ENCODE measurements at regions not wholly inside any gene's neighbourhood (a gene's known extent, or its start where the extent isn't known, plus 50 kb on each side); places are given as distances from the start of the nearest gene placed in this dataset.
"Not testable (repeated sequence)": the region's sequence is repeated elsewhere in the genome, so short reads cannot be mapped to it uniquely, and the experiment has no call there.

DNA sequence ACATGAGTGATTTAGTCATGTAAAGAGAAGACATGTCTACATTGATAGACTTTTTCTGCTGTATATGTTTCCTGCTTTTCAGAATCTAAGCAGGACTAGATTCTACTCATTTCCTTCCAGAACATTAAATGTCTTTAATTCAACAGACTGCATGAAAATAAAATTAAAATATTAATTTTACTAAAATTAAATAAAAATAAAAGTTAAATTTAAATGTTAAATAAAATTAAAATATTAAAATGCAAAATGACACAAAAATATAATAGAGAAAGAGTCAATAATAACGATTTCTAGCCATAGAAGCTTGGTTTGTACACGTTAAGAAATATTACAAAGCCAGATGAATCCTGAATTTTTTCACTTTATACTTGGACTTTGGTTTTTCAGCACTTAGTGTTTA lies 552.8 kb upstream of the NR5A2 start:
- Histone ChIP-seq H3K27ac (ENCODE audit: low read length) (no peak overlapping the region), H3K9me3 (ENCODE audit: control insufficient read depth, low read depth, low read length) (no peaks in the 10 kb centered on the region), H3K4me3 (ENCODE audit: low read length) (no peak overlapping the region), H3K36me3 (ENCODE audit: control insufficient read depth, insufficient read depth, low read length) (no peaks in the 10 kb centered on the region), H3K4me1 (ENCODE audit: control insufficient read depth, insufficient read depth, low read length) (no peaks in the 10 kb centered on the region), H3K27me3 (ENCODE audit: control insufficient read depth, insufficient read depth, low read length) (no peaks in the 10 kb centered on the region)
- DNase-seq, result no peak
- WGBS (ENCODE audit: insufficient coverage, low lambda C conversion rate), result no CpG with 5 or more reads among the region's 2 CpGs

DNA sequence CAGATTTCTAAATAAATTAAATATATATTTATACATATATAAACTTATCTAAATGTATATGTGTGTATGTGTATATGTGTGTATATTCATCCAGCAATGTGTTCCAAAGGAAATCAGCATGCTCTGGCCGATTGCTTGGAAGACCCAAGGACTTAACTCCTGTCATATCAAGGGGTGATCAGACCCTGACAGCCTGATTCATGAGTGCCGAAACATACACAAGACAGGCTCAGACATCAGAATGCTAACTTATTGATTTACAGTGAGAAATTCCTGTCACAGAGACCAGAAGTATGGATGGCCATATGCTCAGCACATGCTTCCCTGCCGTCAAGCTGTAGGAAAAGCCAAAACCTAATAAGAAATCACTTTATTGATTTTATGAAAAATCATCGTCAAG lies 545.1 kb upstream of the NR5A2 start:
- H3K9me3 ChIP-seq (ENCODE audit: control insufficient read depth, low read depth, low read length), result no peaks in the 10 kb centered on the region
- H3K36me3 ChIP-seq (ENCODE audit: control insufficient read depth, insufficient read depth, low read length), result no peaks in the 10 kb centered on the region
- H3K4me1 ChIP-seq (ENCODE audit: control insufficient read depth, insufficient read depth, low read length), result no peaks in the 10 kb centered on the region
- no peak overlapping the region for H3K4me3 ChIP-seq (ENCODE audit: low read length)
- DNase-seq, result no peak
- H3K27ac ChIP-seq (ENCODE audit: low read length), result no peak overlapping the region
- WGBS (ENCODE audit: insufficient coverage, low lambda C conversion rate), result 100% methylated on average over 2 of the region's 4 CpGs
- H3K27me3 ChIP-seq (ENCODE audit: control insufficient read depth, insufficient read depth, low read length), result no peaks in the 10 kb centered on the region

DNA sequence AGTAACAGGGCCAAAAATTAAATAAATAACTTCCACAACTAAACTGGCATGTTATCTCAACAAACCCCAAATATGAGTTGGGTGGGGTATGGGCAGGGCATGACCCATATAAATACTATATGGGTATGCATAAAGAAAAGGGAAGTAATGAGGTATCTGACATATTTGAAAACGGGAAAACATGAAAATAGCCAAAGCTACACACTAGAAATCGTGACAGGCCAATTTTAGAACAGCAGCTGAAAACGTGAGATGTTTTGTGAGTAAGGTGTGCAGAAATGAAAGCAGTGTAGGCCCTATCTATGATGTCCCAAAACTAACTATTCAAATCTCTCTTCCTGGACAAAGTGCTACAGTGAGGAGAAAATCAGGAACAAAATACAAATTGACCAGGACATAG lies 537.9 kb upstream of the NR5A2 start:
- 60% methylated on average over 1 of the region's 3 CpGs for WGBS (ENCODE audit: insufficient coverage, low lambda C conversion rate)
- DNase-seq, result no peak
- H3K36me3 ChIP-seq (ENCODE audit: control insufficient read depth, insufficient read depth, low read length), result no peaks in the 10 kb centered on the region
- no peaks in the 10 kb centered on the region for H3K27me3 ChIP-seq (ENCODE audit: control insufficient read depth, insufficient read depth, low read length)
- no peak overlapping the region for H3K27ac ChIP-seq (ENCODE audit: low read length)
- no peak overlapping the region for H3K4me3 ChIP-seq (ENCODE audit: low read length)
- H3K9me3 ChIP-seq (ENCODE audit: control insufficient read depth, low read depth, low read length), result no peaks in the 10 kb centered on the region
- no peaks in the 10 kb centered on the region for H3K4me1 ChIP-seq (ENCODE audit: control insufficient read depth, insufficient read depth, low read length)

DNA sequence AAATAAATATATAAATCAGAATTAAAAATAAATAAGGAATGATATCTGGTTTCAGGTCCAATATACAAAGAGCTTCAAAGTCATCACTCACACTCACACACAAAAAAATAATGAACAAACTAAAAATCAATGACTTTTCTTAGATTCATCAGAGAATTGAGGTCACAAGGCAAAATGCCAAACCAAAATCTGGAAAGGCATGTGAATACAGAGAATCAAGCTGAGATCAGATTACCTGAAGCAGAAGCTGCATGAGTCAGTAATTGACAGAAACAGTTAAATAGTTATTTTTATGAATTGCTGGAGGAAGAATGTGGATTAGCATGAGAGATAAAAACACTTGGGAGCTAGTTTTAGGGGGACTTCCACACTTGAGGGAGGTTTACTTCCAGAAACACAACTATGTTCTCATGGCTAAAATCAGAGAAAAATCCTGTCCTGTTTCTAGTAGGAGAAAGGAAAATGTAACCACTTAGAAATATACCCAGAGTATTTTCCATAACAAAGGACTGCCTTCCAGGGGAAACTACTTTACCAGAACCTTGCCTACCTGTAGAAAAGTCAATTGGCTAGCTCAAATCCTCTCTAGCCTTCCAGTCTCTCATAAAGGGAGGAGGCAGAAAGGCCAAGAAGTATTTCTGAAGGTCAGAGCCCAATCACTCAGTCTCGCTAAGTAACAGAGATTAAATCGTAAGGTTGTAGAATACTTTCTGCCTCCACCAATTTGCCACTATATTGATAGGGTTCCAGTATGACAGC lies 536.6 kb upstream of the NR5A2 start:
- H3K9me3 ChIP-seq (ENCODE audit: control insufficient read depth, low read depth, low read length), result peaks cover 3% of the 10 kb centered on the region
- no peaks in the 10 kb centered on the region for H3K27me3 ChIP-seq (ENCODE audit: control insufficient read depth, insufficient read depth, low read length)
- no peaks in the 10 kb centered on the region for H3K36me3 ChIP-seq (ENCODE audit: control insufficient read depth, insufficient read depth, low read length)
- no peak for DNase-seq
- 90% methylated on average over 2 of the region's 2 CpGs for WGBS (ENCODE audit: insufficient coverage, low lambda C conversion rate)
- H3K27ac ChIP-seq (ENCODE audit: low read length), result no peak overlapping the region
- no peaks in the 10 kb centered on the region for H3K4me1 ChIP-seq (ENCODE audit: control insufficient read depth, insufficient read depth, low read length)
- no peak overlapping the region for H3K4me3 ChIP-seq (ENCODE audit: low read length)

DNA sequence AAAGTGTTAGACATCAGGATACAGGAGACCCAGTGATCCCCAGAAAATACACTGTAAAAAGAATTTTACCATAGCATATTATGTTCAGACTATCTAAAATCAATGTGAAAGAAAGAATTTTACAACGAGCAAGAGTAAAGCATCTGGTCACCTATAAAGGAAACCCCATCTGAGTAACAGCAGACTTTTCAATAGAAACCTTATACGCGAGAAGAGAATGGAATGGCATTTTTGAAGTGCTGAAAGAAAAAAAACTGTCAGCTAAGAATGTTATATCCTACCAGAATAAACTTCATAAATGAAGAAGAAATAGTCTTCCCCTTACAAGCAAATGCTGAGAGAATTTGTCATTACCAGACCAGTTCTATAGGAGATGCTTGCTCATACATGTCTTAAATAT lies 532.1 kb upstream of the NR5A2 start:
- DNase-seq, result no peak
- Histone ChIP-seq H3K4me3 (ENCODE audit: low read length) (no peak overlapping the region), H3K9me3 (ENCODE audit: control insufficient read depth, low read depth, low read length) (peaks cover 3% of the 10 kb centered on the region), H3K27me3 (ENCODE audit: control insufficient read depth, insufficient read depth, low read length) (no peaks in the 10 kb centered on the region), H3K4me1 (ENCODE audit: control insufficient read depth, insufficient read depth, low read length) (no peaks in the 10 kb centered on the region), H3K27ac (ENCODE audit: low read length) (no peak overlapping the region), H3K36me3 (ENCODE audit: control insufficient read depth, insufficient read depth, low read length) (no peaks in the 10 kb centered on the region)
- 92% methylated on average over 3 of the region's 3 CpGs for WGBS (ENCODE audit: insufficient coverage, low lambda C conversion rate)

DNA sequence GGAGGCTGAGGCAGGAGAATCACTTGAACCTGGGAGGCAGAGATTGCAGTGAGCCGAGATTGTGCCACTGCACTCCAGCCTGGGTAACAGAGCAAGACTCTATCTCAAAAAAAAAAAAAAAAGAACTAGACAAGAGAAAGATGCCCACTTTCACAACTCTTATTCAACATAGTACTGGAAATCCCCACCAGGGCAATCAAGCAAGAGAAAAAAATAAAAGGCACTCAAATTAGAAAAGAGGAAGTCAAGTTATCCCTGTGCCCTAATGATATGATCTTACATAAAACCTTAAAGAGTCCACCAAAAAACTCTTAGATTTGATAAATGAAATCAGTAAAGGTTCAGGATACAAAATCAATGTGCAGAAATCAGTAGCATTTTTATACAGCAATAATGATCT lies 528.7 kb upstream of the NR5A2 start:
- not testable (repeated sequence) for H3K27ac ChIP-seq (ENCODE audit: low read length); H3K4me3 ChIP-seq (ENCODE audit: low read length); H3K27me3 ChIP-seq (ENCODE audit: control insufficient read depth, insufficient read depth, low read length); H3K4me1 ChIP-seq (ENCODE audit: control insufficient read depth, insufficient read depth, low read length); H3K9me3 ChIP-seq (ENCODE audit: control insufficient read depth, low read depth, low read length); H3K36me3 ChIP-seq (ENCODE audit: control insufficient read depth, insufficient read depth, low read length); DNase-seq
- WGBS (ENCODE audit: insufficient coverage, low lambda C conversion rate), result no CpG with 5 or more reads among the region's 1 CpG

DNA sequence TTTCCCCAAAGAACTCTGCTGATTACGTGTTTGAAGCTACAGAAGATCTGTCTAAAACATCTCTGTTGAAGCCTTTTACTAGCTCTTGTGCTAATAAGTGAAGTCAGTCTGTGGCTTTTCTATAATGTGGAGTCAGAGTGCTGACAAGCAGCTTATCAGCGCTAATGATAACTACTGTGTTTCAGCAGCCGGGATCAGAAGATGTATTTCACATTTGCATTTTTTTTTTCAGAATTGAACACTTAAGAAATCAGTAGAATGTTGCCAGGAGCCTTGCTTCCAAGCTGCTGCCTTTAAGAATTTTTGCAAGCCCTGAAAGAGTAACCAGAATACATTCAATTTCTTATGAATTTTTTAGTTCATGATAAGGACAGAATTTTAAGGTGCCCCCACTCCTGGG lies 519.4 kb upstream of the NR5A2 start:
- no CpG with 5 or more reads among the region's 3 CpGs for WGBS (ENCODE audit: insufficient coverage, low lambda C conversion rate)
- DNase-seq, result no peak
- H3K27me3 ChIP-seq (ENCODE audit: control insufficient read depth, insufficient read depth, low read length), result no peaks in the 10 kb centered on the region
- no peak overlapping the region for H3K27ac ChIP-seq (ENCODE audit: low read length)
- H3K4me3 ChIP-seq (ENCODE audit: low read length), result no peak overlapping the region
- H3K9me3 ChIP-seq (ENCODE audit: control insufficient read depth, low read depth, low read length), result no peaks in the 10 kb centered on the region
- no peaks in the 10 kb centered on the region for H3K36me3 ChIP-seq (ENCODE audit: control insufficient read depth, insufficient read depth, low read length)
- H3K4me1 ChIP-seq (ENCODE audit: control insufficient read depth, insufficient read depth, low read length), result no peaks in the 10 kb centered on the region

DNA sequence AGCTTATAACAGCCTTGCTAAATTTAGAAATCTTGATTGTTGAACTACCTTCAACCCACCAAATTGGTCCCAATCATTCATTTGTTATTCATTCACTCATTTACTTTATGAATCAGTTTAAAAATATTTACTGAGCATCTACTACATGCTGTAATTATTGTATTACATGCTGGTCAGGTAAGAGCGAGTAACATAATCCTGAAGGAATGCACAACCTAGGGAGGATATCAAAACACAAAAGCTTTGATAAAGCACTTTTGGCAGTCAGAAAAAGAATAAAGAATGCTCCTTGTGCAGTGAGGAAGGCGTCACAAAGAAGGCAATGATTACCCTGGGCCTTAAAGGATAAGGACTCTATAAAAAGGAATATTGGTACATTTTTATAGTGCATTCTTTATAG lies 518.9 kb upstream of the NR5A2 start:
- Histone ChIP-seq H3K9me3 (ENCODE audit: control insufficient read depth, low read depth, low read length) (no peaks in the 10 kb centered on the region), H3K4me3 (ENCODE audit: low read length) (no peak overlapping the region), H3K36me3 (ENCODE audit: control insufficient read depth, insufficient read depth, low read length) (no peaks in the 10 kb centered on the region), H3K27me3 (ENCODE audit: control insufficient read depth, insufficient read depth, low read length) (no peaks in the 10 kb centered on the region), H3K4me1 (ENCODE audit: control insufficient read depth, insufficient read depth, low read length) (no peaks in the 10 kb centered on the region), H3K27ac (ENCODE audit: low read length) (no peak overlapping the region)
- WGBS (ENCODE audit: insufficient coverage, low lambda C conversion rate), result 80% methylated on average over 1 of the region's 2 CpGs
- no peak for DNase-seq

DNA sequence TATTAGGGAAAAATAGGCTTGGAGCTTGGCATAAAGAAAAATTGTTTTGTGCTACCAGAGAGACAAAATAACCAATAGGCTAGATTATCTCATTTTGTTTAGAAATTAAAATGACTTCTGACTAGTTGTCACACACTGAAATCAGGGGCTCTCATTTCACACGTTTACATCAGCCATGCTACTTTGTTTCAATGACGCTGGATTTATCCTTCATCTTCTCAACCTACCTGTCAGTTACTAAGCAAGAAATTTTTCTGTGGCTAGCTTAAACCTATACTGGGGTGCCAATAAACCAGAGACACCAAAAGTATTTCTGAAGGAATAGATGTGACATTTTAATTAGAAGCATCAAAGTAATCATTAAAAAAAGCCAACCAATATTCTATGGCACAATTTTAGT lies 518.1 kb upstream of the NR5A2 start:
- H3K4me1 ChIP-seq (ENCODE audit: control insufficient read depth, insufficient read depth, low read length), result no peaks in the 10 kb centered on the region
- no peaks in the 10 kb centered on the region for H3K27me3 ChIP-seq (ENCODE audit: control insufficient read depth, insufficient read depth, low read length)
- no peaks in the 10 kb centered on the region for H3K9me3 ChIP-seq (ENCODE audit: control insufficient read depth, low read depth, low read length)
- DNase-seq, result no peak
- no peak overlapping the region for H3K27ac ChIP-seq (ENCODE audit: low read length)
- no peak overlapping the region for H3K4me3 ChIP-seq (ENCODE audit: low read length)
- H3K36me3 ChIP-seq (ENCODE audit: control insufficient read depth, insufficient read depth, low read length), result no peaks in the 10 kb centered on the region
- 85% methylated on average over 2 of the region's 2 CpGs for WGBS (ENCODE audit: insufficient coverage, low lambda C conversion rate)

DNA sequence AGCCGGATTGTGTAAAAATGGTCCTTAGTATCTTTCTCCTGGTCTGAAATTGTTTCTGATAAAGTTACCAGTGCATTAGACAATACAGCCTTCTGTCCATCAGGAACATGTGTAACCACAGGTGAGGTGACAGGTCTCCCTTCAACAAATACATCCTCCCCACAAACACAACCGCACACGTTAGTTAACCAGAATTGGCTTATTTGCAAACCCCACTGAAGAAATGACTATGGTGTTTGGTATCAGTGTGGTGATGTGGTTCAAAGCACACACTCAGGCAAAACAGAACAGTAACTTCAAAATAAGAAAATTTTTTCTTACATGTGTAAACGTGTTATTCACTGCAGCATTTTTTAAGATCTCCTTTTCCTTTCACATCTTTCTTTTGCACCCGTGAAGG lies 517.2 kb upstream of the NR5A2 start:
- WGBS (ENCODE audit: insufficient coverage, low lambda C conversion rate), result 100% methylated on average over 2 of the region's 5 CpGs
- no peak overlapping the region for H3K27ac ChIP-seq (ENCODE audit: low read length)
- H3K9me3 ChIP-seq (ENCODE audit: control insufficient read depth, low read depth, low read length), result no peaks in the 10 kb centered on the region
- DNase-seq, result no peak
- no peaks in the 10 kb centered on the region for H3K4me1 ChIP-seq (ENCODE audit: control insufficient read depth, insufficient read depth, low read length)
- H3K27me3 ChIP-seq (ENCODE audit: control insufficient read depth, insufficient read depth, low read length), result no peaks in the 10 kb centered on the region
- H3K36me3 ChIP-seq (ENCODE audit: control insufficient read depth, insufficient read depth, low read length), result no peaks in the 10 kb centered on the region
- H3K4me3 ChIP-seq (ENCODE audit: low read length), result no peak overlapping the region

DNA sequence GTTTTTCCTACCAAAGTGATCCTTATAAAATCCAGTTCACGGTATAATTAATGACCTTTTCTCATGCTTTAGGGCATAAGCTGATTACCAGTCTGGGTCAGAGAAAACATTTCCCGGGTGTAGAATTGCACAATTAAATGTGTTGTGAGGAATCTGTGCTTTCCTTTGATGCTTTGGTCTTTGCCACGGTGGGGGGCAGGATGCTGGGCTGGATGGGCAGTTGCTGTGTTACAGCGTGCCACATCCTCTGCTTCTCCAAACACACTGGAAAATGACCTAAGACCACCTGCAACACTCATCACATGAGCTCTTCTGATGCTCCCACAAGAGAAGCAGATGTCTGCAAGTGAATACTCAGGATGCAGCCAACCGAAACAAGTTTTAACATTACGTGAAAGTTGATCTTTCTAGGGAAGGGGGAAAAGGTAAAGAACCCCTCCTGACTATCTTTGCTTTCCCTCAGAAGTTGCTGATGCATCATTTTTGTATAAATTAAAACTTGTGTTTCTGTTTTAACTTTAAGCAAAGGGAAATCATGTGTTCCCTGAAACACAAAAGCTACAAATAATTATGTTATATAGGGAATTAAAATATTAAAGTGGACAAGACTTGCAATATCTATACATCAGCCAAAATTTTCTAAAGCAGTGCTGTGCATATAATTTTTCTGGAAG lies 515.3 kb upstream of the NR5A2 start:
- Histone ChIP-seq H3K27me3 (ENCODE audit: control insufficient read depth, insufficient read depth, low read length) (no peaks in the 10 kb centered on the region), H3K9me3 (ENCODE audit: control insufficient read depth, low read depth, low read length) (no peaks in the 10 kb centered on the region), H3K4me3 (ENCODE audit: low read length) (no peak overlapping the region), H3K36me3 (ENCODE audit: control insufficient read depth, insufficient read depth, low read length) (no peaks in the 10 kb centered on the region), H3K4me1 (ENCODE audit: control insufficient read depth, insufficient read depth, low read length) (no peaks in the 10 kb centered on the region), H3K27ac (ENCODE audit: low read length) (no peak overlapping the region)
- WGBS (ENCODE audit: insufficient coverage, low lambda C conversion rate), result 80% methylated on average over 1 of the region's 6 CpGs
- no peak for DNase-seq
